Left lobe of liver (tissue), 2 donors: ENCODE measurements at regions not wholly inside any gene's neighbourhood (a gene's known extent, or its start where the extent isn't known, plus 50 kb on each side); places are given as distances from the start of the nearest gene placed in this dataset.
"Not testable (repeated sequence)": the region's sequence is repeated elsewhere in the genome, so short reads cannot be mapped to it uniquely, and the experiment has no call there.

Experiments
- ATAC-seq: fragments of 200-7000 bp; cut with Tn5 transposase; one replicate; pipeline ENCODE4 v1.9.1; 2020; ENCODE audit warnings: mild to moderate bottlenecking, moderate library complexity
- DNase-seq: peaks from one replicate; pipeline ENCODE4 v3.0.0-alpha.2; 2020; ENCODE audit warnings: low spot score
- donor health status: DM: no; HTN: no; CAD: no; lungs with moderate emphysema.
- donor health status: DM: no; HTN: yes; CAD: no.

GRCh38 chr5:101534491-101535110 lies 631.5 kb upstream of the ST8SIA4 start:
- DNase-seq (no peak), ATAC-seq (no peak)

- DNase-seq (no peak), ATAC-seq (no peak)
Observed at GRCh38 chr5:101532430-101532829, 629.3 kb upstream of the ST8SIA4 start.

GRCh38 chr5:101531026-101531425 lies 627.9 kb upstream of the ST8SIA4 start:
- DNase-seq (no peak), ATAC-seq (no peak)

GRCh38 chr5:101529094-101529493 lies 626.0 kb upstream of the ST8SIA4 start:
- ATAC-seq, DNase-seq: not testable (repeated sequence)

GRCh38 chr5:101520417-101520816 lies 617.3 kb upstream of the ST8SIA4 start:
- ATAC-seq (no peak), DNase-seq (no peak)

GRCh38 chr5:101517795-101518194 lies 614.7 kb upstream of the ST8SIA4 start:
- ATAC-seq: no peak
- no peak for DNase-seq

GRCh38 chr5:101515721-101516120 lies 612.6 kb upstream of the ST8SIA4 start:
- no peak for DNase-seq
- ATAC-seq: no peak

- DNase-seq: no peak
- ATAC-seq: no peak
Observed at GRCh38 chr5:101505891-101506570, 602.9 kb upstream of the ST8SIA4 start.

- ATAC-seq (no peak), DNase-seq (no peak)
Observed at GRCh38 chr5:101482931-101483330, 579.8 kb upstream of the ST8SIA4 start.

GRCh38 chr5:101473483-101473882 lies 570.4 kb upstream of the ST8SIA4 start:
- ATAC-seq (no peak), DNase-seq (no peak)

GRCh38 chr5:101461455-101461854 lies 558.4 kb upstream of the ST8SIA4 start:
- ATAC-seq (no peak), DNase-seq (no peak)

GRCh38 chr5:101458587-101458986 lies 555.5 kb upstream of the ST8SIA4 start:
- no peak for DNase-seq
- no peak for ATAC-seq

GRCh38 chr5:101455851-101456250 lies 552.8 kb upstream of the ST8SIA4 start:
- no peak for ATAC-seq
- DNase-seq: no peak

GRCh38 chr5:101455048-101455447 lies 552.0 kb upstream of the ST8SIA4 start:
- DNase-seq: no peak
- no peak for ATAC-seq

GRCh38 chr5:101442281-101442680 lies 539.2 kb upstream of the ST8SIA4 start:
- DNase-seq: not testable (repeated sequence)

GRCh38 chr5:101440173-101440572 lies 537.1 kb upstream of the ST8SIA4 start:
- no peak for DNase-seq
- no peak for ATAC-seq

More at GRCh38 chr5:101442281-101442680, 539.2 kb upstream of the ST8SIA4 start:
- ATAC-seq: not testable (repeated sequence)

- ATAC-seq (no peak), DNase-seq (no peak)
Observed at GRCh38 chr5:101437351-101437750, 534.3 kb upstream of the ST8SIA4 start.

GRCh38 chr5:101435768-101436167 lies 532.7 kb upstream of the ST8SIA4 start:
- ATAC-seq: no peak
- no peak for DNase-seq

- ATAC-seq (no peak), DNase-seq (no peak)
Observed at GRCh38 chr5:101431201-101431600, 528.1 kb upstream of the ST8SIA4 start.

- no peak for ATAC-seq
- DNase-seq: no peak
Observed at GRCh38 chr5:101430551-101430950, 527.5 kb upstream of the ST8SIA4 start.

- no peak for ATAC-seq
- DNase-seq: no peak
Observed at GRCh38 chr5:101429241-101429640, 526.2 kb upstream of the ST8SIA4 start.

- DNase-seq (no peak), ATAC-seq (no peak)
Observed at GRCh38 chr5:101425339-101425859, 522.3 kb upstream of the ST8SIA4 start.
